AG09309 (cell line): ENCODE measurements at regions not wholly inside any gene's neighbourhood (a gene's known extent, or its start where the extent isn't known, plus 50 kb on each side); places are given as distances from the start of the nearest gene placed in this dataset.
"Not testable (repeated sequence)": the region's sequence is repeated elsewhere in the genome, so short reads cannot be mapped to it uniquely, and the experiment has no call there.

Experiments
- DNase-seq: peaks from one replicate; pipeline ENCODE4 v3.0.0-alpha.2; 2010; ENCODE audit warnings: low read depth
- H3K4me3 ChIP-seq: 2 replicates; pipeline ENCODE4 v1.5.1; 2011; ENCODE audit warnings: mild to moderate bottlenecking, low read depth, low read length, moderate library complexity; ENCODE audit not compliant: control insufficient read depth
- TF ChIP-seq, protein P1 (sequence below): IDR thresholded peaks from 2 replicates; pipeline ENCODE4 v1.5.1; 2011; ENCODE audit warnings: mild to moderate bottlenecking, low read depth, low read length, inconsistent platforms; ENCODE audit not compliant: insufficient read depth, control insufficient read depth; ENCODE audit errors: missing control alignments

DNA sequence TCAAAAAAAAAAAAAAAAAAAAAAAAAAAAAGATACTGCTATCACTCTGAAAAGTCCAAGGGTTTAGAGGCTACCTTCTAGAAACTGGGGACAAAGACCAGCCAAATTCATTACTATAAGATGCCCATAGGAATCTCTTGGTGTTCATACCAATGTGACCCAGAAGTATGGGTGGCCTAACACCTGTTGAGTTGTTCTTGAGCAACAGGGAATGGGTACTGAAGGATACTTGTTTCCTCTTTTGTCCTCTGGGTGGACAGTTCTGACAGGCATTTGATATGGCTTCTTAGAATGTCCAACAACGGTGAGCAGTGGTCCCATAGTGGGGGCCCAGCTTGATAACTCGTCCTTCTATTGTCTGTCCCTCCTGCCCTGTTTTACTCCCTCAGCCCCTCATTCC lies 141.4 kb upstream of the PLEKHM1 start:
- TF ChIP-seq, protein P1, sequence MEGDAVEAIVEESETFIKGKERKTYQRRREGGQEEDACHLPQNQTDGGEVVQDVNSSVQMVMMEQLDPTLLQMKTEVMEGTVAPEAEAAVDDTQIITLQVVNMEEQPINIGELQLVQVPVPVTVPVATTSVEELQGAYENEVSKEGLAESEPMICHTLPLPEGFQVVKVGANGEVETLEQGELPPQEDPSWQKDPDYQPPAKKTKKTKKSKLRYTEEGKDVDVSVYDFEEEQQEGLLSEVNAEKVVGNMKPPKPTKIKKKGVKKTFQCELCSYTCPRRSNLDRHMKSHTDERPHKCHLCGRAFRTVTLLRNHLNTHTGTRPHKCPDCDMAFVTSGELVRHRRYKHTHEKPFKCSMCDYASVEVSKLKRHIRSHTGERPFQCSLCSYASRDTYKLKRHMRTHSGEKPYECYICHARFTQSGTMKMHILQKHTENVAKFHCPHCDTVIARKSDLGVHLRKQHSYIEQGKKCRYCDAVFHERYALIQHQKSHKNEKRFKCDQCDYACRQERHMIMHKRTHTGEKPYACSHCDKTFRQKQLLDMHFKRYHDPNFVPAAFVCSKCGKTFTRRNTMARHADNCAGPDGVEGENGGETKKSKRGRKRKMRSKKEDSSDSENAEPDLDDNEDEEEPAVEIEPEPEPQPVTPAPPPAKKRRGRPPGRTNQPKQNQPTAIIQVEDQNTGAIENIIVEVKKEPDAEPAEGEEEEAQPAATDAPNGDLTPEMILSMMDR = no peak
- no peak overlapping the region for H3K4me3 ChIP-seq
- DNase-seq = no peak

DNA sequence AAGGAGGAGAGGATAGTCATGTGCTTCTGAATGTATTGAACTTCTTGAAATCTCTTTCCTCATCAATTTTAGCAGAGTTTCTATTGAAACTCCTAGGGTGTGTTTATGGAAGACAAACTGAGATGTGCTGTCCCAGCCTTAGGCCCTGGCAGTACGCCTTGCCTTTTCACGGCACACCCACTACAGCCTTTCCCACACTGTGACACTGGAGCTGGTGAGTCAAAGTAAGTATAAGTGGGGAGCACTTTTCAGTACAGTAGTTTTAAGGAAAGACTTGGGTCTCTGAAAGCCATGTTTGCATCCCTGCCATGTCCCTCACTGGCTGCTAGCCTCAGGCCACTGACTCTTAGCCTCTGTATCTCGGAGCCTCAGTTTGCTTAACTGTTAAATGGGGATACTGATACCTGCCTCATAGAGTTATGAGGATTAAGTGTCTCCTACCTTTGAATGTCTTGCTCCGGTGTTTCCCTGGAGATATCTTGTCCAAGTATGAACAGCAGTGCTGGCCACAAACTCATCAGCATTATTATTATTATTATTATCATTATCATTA lies 144.7 kb upstream of the CRHR1 start:
- TF ChIP-seq, protein P1 = no peak
- DNase-seq = no peak

DNA sequence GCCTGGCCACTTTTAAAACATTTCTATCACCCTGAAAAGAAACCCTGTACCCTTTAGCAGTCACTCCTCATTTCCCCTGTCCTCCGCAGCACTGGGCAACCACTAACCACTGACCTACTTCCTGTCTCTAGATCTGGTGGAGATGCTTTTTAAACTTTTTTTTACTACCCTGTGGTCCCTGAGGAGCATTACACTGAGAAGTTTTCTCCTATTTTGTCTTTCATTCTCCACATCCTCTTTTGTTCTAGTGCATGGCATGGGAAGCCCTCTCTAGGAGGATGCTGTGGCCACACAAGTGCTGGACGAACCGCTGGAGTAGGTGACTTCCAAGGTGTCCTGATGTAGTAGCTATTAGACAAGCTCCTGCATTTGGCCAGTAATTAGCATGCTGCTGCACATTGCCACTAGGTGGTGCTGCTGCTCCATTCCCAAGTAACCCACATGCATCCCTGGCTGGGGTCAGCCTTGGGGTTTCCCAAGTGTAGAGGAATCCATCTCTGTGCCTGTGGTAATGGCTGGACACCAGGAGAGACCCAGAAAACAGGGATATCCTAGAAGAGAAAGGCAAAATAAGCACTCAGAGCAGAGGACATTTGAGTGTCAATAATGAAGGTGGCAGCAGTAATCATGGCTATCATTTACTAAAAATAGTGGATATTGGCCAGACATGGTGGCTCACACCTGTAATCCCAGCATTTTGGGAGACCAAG lies 143.8 kb upstream of the CRHR1 start:
- peak; percentile 23 for DNase-seq
- TF ChIP-seq, protein P1 = peak; percentile 99
- H3K4me3 ChIP-seq = no peak overlapping the region

More for the DNA sequence above, 144.7 kb upstream of the CRHR1 start:
- H3K4me3 ChIP-seq = no peak overlapping the region

DNA sequence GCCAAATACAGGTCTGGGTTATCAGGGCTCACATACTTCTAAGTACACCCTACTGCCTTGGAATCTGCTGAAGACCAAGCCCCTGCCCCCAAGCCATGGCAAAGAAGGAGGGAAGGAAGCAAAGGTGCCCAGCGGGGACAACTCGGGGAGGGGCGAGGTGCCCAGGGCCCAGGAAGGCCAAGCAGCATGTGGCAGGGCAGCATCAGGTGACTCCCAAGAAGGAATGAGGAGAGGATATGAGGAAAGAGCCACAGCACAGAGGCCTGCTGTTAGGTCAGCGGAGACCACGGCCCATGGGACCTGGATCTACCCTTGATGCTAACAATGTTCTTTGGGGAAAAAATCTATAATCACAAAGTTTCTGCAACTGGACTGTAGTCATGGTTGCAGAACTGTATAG lies 142.6 kb upstream of the CRHR1 start:
- TF ChIP-seq, protein P1 = no peak
- H3K4me3 ChIP-seq = no peak overlapping the region
- DNase-seq = no peak

DNA sequence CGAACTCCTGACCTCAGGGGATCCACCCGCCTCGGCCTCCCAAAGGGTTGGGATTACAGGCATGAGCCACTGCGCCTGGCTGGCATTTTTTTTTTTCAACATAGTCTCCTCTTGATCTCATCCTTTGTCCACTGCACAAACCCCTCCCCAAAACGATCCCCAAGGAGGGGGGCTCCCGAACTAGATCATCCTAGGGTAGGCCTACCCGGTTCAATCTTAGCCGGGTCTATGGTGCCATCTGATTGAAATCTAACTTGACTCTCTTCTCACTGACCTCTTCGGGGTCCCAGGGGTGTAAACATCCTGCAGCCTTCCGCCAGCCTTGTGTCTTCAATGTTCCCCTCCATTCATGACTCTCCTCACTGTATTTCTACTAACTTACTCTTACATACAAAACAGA lies 140.5 kb upstream of the CRHR1 start:
- no peak for DNase-seq
- no peak overlapping the region for H3K4me3 ChIP-seq
- TF ChIP-seq, protein P1 = no peak

DNA sequence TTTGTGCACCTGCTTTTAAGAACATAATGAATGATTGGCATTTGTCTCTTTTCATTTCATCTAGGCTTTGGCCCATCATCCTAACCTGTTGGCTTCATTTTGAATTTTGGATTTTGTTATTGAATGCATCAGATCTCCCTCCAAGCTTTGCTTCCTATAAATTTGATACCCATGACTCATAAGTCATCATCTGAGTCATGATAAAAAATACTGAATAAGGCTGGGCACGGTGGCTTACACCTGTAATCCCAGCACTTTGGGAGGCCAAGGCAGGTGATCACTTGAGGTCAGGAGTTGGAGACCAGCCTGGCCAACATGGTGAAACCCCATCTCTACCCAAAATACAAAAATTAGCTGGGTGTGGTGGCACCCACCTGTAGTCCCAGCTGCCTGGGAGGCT lies 139.5 kb upstream of the CRHR1 start:
- DNase-seq, H3K4me3 ChIP-seq: not testable (repeated sequence)

DNA sequence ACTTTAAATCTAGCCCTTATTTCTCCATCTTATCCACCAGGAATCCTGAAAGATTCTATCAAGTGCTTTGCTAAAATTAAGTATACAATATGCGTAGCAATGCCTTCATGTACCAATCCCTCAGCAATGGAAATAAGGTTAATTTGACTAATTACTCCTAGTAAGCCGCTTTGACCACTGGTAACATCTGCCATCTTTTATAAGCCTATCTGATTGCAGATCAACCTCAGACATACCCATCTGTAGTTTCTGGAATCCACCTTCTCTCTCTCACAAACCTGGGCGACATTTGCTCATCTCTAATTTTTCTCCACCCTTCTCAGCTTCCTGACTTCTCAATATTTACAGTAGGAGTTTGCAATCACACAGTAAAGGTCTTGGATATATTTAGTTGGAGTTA lies 138.8 kb upstream of the CRHR1 start:
- TF ChIP-seq, protein P1 = no peak
- no peak for DNase-seq
- no peak overlapping the region for H3K4me3 ChIP-seq
